ENCODE measurements at regions not wholly inside any gene's neighbourhood (a gene's known extent, or its start where the extent isn't known, plus 50 kb on each side); places are given as distances from the start of the nearest gene placed in this dataset.

DNA sequence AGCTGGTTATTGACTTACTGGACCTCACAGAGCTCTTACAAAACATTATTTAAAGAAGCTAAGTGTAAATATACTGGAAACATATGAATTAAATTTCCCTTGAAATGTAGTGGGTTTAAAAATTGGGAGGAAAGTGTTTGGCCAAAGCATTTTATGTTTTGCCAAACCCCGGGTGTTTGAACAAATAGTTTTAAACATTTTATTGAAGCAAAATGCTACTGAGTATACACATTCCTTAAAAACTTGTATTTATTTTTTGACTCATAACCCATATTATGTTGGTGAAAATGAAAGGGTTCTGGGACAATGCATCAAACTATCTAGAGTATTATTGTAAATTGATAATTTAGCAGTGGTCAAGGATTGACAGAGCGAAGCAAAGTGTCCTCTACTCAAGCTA, 1048.5 kb downstream of the SLC6A15 start:
- intact Hi-C loops (cut with DNase I; ENCODE audit: low total_unique reads) = no loop called here
- H3K9me3 ChIP-seq = no peaks in the 10 kb centered on the region
- no peaks in the 10 kb centered on the region for H3K4me1 ChIP-seq
- no peak overlapping the region for H3K27ac ChIP-seq
- no peaks in the 10 kb centered on the region for H3K27me3 ChIP-seq
- WGBS, 2 donors = 83 to 84% methylated on average over 2 of the region's 2 CpGs
- no peak for TF ChIP-seq POLR2A (IDR thresholded peaks at IDR 0.05)
- TF ChIP-seq, protein P1, sequence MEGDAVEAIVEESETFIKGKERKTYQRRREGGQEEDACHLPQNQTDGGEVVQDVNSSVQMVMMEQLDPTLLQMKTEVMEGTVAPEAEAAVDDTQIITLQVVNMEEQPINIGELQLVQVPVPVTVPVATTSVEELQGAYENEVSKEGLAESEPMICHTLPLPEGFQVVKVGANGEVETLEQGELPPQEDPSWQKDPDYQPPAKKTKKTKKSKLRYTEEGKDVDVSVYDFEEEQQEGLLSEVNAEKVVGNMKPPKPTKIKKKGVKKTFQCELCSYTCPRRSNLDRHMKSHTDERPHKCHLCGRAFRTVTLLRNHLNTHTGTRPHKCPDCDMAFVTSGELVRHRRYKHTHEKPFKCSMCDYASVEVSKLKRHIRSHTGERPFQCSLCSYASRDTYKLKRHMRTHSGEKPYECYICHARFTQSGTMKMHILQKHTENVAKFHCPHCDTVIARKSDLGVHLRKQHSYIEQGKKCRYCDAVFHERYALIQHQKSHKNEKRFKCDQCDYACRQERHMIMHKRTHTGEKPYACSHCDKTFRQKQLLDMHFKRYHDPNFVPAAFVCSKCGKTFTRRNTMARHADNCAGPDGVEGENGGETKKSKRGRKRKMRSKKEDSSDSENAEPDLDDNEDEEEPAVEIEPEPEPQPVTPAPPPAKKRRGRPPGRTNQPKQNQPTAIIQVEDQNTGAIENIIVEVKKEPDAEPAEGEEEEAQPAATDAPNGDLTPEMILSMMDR (IDR thresholded peaks at IDR 0.05) = no peak
- no peak for DNase-seq
- H3K4me3 ChIP-seq = no peak overlapping the region
- no peaks in the 10 kb centered on the region for H3K36me3 ChIP-seq (ENCODE audit: low read depth, missing control alignments)

DNA sequence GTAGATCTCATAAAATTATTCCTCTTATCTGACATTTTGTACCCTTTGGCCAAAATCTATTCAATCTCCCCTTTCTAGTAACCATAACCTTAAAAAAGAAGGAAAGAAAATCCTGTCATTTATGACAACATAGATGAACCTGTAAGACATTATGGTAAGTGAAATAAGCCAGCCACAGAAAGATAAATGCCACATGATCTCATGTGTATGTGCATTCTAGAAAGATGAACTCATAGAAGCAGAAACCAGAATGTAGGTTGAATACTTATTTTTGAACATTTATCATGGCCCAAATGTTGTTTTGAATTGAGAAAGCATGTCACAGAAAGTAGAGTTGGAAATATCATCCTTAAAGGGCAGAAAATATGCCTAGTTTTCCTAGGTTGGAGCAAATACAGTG, 1053.6 kb downstream of the SLC6A15 start:
- intact Hi-C loops (cut with DNase I; ENCODE audit: low total_unique reads) = no loop called here
- Histone ChIP-seq H3K36me3 (ENCODE audit: low read depth, missing control alignments) (no peaks in the 10 kb centered on the region), H3K4me1 (no peaks in the 10 kb centered on the region), H3K27me3 (no peaks in the 10 kb centered on the region), H3K27ac (no peak overlapping the region), H3K4me3 (no peak overlapping the region), H3K9me3 (no peaks in the 10 kb centered on the region)
- TF ChIP-seq, protein P1 (IDR thresholded peaks at IDR 0.05) = no peak
- no peak for TF ChIP-seq POLR2A (IDR thresholded peaks at IDR 0.05)
- DNase-seq = no peak

DNA sequence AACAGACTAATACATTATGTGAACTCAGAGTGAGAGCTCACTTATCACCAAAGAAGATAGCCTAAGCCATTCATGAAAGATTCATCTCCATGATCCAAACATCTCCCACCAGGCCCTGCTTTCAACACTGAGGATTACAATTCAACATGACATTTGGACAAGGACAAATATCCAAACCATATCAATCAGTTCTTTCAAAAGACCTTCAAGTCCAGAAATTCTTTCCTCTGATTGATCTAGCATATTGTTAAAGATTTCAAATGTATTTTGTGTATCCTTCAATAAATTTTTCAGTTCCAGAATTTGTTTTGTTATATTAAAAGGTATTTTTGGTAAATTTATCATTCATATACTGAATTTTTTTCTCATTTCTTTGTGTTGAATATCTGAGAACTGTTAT, 1055.8 kb downstream of the SLC6A15 start:
- Histone ChIP-seq H3K9me3 (no peaks in the 10 kb centered on the region), H3K4me1 (no peaks in the 10 kb centered on the region), H3K27ac (no peak overlapping the region), H3K27me3 (no peaks in the 10 kb centered on the region), H3K4me3 (no peak overlapping the region), H3K36me3 (ENCODE audit: low read depth, missing control alignments) (no peaks in the 10 kb centered on the region)
- DNase-seq = no peak
- TF ChIP-seq POLR2A (IDR thresholded peaks at IDR 0.05) = no peak
- TF ChIP-seq, protein P1 (IDR thresholded peaks at IDR 0.05) = no peak
- intact Hi-C loops (cut with DNase I; ENCODE audit: low total_unique reads) = no loop called here

DNA sequence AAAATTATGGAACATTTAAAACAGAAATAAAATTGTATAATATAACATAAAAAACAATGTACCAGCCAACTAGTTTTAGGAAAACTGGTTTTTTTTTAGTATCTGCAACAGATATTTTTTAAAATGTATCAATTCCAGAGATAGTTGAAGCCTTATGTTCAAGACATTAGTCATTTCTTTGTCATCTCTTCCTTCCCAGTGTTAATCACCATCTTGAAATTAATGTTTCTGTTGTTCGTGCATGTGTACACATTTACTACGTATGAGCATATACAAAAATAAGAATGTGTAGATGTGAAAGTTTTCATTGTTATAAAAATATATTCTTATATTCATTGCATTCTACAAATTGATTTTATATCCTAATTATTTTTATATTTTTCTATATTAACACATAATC, 1062.1 kb downstream of the SLC6A15 start:
- no peaks in the 10 kb centered on the region for H3K4me1 ChIP-seq
- no peaks in the 10 kb centered on the region for H3K36me3 ChIP-seq (ENCODE audit: low read depth, missing control alignments)
- H3K27ac ChIP-seq = no peak overlapping the region
- H3K9me3 ChIP-seq = no peaks in the 10 kb centered on the region
- TF ChIP-seq, protein P1 (IDR thresholded peaks at IDR 0.05) = no peak
- TF ChIP-seq POLR2A (IDR thresholded peaks at IDR 0.05) = no peak
- DNase-seq = no peak
- no peaks in the 10 kb centered on the region for H3K27me3 ChIP-seq
- intact Hi-C loops (cut with DNase I; ENCODE audit: low total_unique reads) = no loop called here
- 67 to 69% methylated on average over 2 of the region's 2 CpGs for WGBS, 2 donors
- no peak overlapping the region for H3K4me3 ChIP-seq

DNA sequence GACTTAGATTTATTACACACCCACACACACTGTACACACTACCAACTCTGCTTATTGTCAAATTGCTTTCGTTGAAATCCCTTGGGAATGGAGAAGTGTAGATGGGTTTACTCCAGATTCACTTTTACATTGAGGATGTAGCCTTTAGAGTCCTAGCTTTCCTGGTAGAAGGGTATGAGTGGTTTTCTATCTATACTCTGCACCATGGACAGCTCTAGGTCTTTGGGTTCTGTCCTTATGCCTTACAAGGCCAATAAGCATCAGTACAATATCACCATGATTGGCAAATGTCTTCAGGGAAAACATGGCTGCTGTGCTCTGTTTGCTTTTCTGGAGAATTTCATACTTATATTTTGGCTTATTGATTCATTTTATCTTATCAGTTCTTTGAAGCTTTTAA, 1063.9 kb downstream of the SLC6A15 start:
- Histone ChIP-seq H3K36me3 (ENCODE audit: low read depth, missing control alignments) (no peaks in the 10 kb centered on the region), H3K27me3 (no peaks in the 10 kb centered on the region), H3K27ac (no peak overlapping the region), H3K4me3 (no peak overlapping the region), H3K4me1 (no peaks in the 10 kb centered on the region), H3K9me3 (no peaks in the 10 kb centered on the region)
- no peak for TF ChIP-seq POLR2A (IDR thresholded peaks at IDR 0.05)
- TF ChIP-seq, protein P1 (IDR thresholded peaks at IDR 0.05) = no peak
- intact Hi-C loops (cut with DNase I; ENCODE audit: low total_unique reads) = no loop called here
- DNase-seq = no peak
- WGBS, 2 donors = 87% methylated on average over 1 of the region's 1 CpG
